ENCODE measurements at regions not wholly inside any gene's neighbourhood (a gene's known extent, or its start where the extent isn't known, plus 50 kb on each side); places are given as distances from the start of the nearest gene placed in this dataset.

DNA sequence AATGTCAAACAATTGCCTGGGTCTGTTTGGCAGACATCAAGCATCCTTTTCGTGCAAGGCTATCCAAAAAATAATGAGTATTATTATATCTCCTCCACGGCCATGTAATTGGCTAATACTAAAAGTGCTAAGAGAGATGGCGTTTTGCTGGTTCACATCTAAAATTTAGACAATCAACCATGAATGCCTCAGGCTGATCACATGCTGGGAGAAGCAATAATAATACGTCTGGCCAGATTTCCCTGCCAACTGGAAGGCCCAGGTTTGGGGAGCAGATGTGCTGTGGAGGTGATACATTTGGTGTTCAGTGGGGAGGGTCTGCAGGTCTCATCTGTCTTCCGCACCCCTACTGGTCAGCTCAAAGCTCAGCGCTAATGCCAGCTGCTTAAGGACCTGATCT lies 60.3 kb upstream of the CREB1 start:
- TF ChIP-seq POLR2A (IDR thresholded peaks at IDR 0.05): no peak
- TF ChIP-seq, protein P1, sequence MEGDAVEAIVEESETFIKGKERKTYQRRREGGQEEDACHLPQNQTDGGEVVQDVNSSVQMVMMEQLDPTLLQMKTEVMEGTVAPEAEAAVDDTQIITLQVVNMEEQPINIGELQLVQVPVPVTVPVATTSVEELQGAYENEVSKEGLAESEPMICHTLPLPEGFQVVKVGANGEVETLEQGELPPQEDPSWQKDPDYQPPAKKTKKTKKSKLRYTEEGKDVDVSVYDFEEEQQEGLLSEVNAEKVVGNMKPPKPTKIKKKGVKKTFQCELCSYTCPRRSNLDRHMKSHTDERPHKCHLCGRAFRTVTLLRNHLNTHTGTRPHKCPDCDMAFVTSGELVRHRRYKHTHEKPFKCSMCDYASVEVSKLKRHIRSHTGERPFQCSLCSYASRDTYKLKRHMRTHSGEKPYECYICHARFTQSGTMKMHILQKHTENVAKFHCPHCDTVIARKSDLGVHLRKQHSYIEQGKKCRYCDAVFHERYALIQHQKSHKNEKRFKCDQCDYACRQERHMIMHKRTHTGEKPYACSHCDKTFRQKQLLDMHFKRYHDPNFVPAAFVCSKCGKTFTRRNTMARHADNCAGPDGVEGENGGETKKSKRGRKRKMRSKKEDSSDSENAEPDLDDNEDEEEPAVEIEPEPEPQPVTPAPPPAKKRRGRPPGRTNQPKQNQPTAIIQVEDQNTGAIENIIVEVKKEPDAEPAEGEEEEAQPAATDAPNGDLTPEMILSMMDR (IDR thresholded peaks at IDR 0.05): no peak
